ENCODE measurements at regions not wholly inside any gene's neighbourhood (a gene's known extent, or its start where the extent isn't known, plus 50 kb on each side); places are given as distances from the start of the nearest gene placed in this dataset.

GRCh38 chr3:175919133-175919532 is 1060.0 kb downstream of the NAALADL2 start:
- no peak for DNase-seq

GRCh38 chr3:175916191-175916934 is 1057.2 kb downstream of the NAALADL2 start:
- DNase-seq: peak; percentile 9

- no peak for DNase-seq
These were observed 1055.7 kb downstream of the NAALADL2 start for GRCh38 chr3:175914785-175915184.

GRCh38 chr3:175913286-175913685 is 1054.2 kb downstream of the NAALADL2 start:
- no peak for DNase-seq

DNA sequence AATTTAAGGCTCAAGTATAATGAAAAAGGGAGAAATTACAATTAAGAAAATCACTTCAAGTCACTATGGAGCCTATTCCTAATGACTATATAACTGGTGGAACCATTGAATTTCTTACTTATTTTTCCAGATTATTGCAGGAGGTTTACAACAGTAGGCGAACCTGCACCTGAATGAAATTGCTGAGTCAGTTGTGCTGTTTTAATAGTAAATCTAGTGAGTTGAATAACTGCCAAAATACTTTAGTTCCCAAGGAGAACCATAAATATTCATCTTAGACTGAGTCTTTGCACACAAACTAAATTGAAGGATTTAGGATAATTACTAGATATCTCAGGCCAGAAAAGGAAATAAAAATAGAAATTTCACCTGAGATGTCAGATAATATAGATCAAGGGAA is 1052.8 kb downstream of the NAALADL2 start:
- DNase-seq: no peak

DNA sequence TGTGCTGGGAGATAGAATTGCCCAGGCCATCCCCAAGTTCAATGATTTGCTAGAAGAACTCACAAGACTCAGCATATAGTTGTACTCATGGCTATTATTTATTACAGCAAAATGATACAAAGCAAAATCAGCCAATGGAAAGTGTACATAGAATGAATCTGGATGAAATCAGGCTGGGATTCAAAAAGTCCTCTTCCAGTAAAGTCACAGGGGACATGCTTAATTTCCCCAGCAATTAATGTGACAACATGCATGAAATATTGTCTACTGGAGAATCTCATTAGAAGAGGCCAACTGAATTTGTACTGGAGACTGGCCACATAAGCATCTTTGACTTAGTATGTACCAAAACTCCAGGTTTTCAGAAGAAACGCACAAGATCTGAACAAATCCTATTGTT is 1043.1 kb downstream of the NAALADL2 start:
- DNase-seq: no peak

- DNase-seq: no peak
These were observed 1039.1 kb downstream of the NAALADL2 start for GRCh38 chr3:175898194-175898593.

DNA sequence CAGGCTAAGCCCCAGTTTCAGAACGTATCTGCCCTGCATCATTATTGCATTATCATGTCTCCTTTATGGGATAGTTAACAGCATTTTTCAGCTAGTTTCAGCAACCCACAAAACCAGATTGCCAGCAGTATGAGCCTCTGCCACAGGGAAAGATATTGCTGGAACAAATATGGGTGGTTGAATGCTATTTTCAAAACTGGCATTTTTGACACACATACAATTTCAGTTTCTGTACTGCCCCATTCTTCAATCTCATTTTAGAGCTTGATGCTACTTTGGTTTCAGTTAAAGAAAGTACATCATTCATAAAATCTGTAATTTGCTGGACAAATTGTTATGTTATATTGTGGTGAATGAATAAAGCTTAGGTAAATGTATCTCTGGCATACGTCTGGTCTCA is 1037.5 kb downstream of the NAALADL2 start:
- no peak for DNase-seq

DNA sequence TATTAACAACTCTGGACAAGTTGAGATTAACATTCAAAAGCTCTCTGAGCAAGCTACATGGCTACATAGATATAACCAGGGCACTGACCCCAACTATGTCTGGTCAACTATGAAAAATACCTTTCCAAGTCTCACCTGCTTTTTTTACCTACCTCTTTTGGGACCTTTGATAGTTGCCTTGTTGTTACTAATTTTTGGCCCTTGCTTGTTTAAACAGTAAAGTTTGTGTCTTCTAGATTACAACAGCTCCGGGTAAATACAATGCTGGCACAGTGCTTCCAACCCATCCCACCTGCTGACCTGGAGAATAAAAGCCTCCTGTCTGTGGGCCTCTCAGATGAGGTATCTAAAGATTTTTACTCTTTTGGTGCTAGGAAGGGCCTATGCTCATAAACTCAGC is 1036.6 kb downstream of the NAALADL2 start:
- no peak for DNase-seq

GRCh38 chr3:175893566-175893965 is 1034.4 kb downstream of the NAALADL2 start:
- DNase-seq: no peak

DNA sequence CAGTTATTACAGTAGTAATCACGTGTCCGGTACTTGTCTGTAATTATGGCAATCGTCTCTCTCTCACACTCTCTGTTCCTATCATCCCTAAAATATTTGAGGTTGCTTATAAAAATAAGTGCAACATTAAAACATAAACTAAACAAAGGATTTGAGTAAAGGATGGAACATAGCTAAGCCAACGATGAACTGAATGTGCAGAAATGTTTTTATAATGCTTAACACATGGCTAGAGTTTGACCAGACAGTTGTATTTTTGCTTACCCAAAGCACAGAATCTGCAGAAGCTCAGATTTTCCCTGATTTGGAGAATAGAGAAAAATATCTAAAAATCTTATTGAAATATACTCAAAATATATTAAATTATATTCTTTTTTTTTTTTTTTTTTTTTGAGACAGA is 1030.9 kb downstream of the NAALADL2 start:
- no peak for DNase-seq

GRCh38 chr3:175885231-175885766 is 1026.2 kb downstream of the NAALADL2 start:
- no peak for DNase-seq

GRCh38 chr3:175879417-175879816 is 1020.3 kb downstream of the NAALADL2 start:
- no peak for DNase-seq

- DNase-seq: peak; percentile 4
These were observed 1010.3 kb downstream of the NAALADL2 start for GRCh38 chr3:175869404-175869803.

GRCh38 chr3:175868626-175869025 is 1009.5 kb downstream of the NAALADL2 start:
- peak; percentile 15 for DNase-seq

GRCh38 chr3:175865724-175866123 is 1006.6 kb downstream of the NAALADL2 start:
- no peak for DNase-seq

DNA sequence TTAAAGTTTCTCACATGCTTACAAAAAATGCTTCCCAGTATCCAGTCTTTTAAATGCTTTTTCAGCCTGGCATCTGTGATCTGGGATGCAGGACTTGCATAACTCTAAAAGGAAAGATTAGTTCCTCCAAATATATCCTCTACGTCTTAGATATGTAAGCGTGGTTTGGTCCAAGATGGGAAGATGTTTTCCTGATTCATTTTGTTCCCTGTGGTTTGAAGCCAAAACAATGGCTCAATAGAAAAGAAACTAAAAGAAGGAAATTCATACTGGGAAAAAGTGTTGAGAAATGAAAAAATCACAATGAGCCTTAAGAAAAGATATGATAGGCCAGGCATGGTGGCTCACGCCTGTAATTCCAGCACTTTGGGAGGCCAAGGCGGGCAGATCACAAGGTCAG is 1002.8 kb downstream of the NAALADL2 start:
- no peak for DNase-seq
